ENCODE measurements at regions not wholly inside any gene's neighbourhood (a gene's known extent, or its start where the extent isn't known, plus 50 kb on each side); places are given as distances from the start of the nearest gene placed in this dataset.

DNA sequence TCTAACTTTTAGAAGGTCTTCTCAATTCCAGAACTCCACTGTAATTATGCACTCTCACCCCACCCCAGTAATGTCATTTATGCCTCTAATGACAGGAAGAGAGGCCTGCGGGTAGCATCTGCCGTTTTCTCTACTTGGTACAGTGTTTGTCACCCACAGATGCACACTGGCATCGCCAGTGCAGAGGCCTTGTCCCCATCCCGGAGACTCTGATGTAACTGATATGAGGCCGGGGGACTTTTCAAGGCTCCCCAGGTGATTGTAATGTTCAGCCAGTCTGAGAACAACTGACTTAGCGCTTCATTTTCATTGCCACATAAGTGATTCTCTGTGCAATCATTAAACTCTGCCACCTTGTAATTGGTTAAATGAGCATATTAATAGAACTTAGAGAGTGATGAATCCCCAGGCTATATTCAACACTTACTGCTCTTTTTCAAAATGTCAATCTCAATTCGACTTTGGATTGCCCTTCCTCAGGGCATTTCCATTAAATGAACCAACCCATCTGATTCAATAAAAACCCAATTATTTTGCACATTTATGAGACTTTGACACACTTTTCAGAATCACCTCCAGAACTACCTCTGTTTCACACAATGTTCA is 113.2 kb downstream of the HERPUD2 start:
- Histone ChIP-seq H3K4me2 (ENCODE audit: insufficient read depth, low read length, poor library complexity, severe bottlenecking) (no peak overlapping the region), H4K91ac (ENCODE audit: low read depth, low read length, poor library complexity) (no peak overlapping the region), H3K27me3 (ENCODE audit: control insufficient read depth in 3 of 3, insufficient read depth in 3 of 3, low read depth in 1 of 3, low read length in 3 of 3) (peaks cover 0 to 2% (median 0%) of the 10 kb centered on the region in 3 experiments), H3K4me3 (ENCODE audit: low read length in 2 of 2) (no peak overlapping the region), H3K9ac (ENCODE audit: low read depth, low read length, poor library complexity) (no peak overlapping the region), H2BK12ac (ENCODE audit: low read length) (no peak overlapping the region), H3K23ac (ENCODE audit: low read depth, low read length, poor library complexity) (no peak overlapping the region), H3K4ac (ENCODE audit: low read length) (no peak overlapping the region), H2AFZ (ENCODE audit: low read length) (no peak overlapping the region), H3K18ac (ENCODE audit: low read length) (no peak overlapping the region), H2AK5ac (ENCODE audit: low read depth, low read length) (no peak overlapping the region), H3K36me3 (replicated peaks in 1 of 2; ENCODE audit: control insufficient read depth in 2 of 2, insufficient read depth in 2 of 2, low read length in 2 of 2) (no peaks in the 10 kb centered on the region), H3K27ac (replicated peaks; ENCODE audit: low read length) (no peak overlapping the region), H3K4me1 (ENCODE audit: control insufficient read depth in 2 of 2, insufficient read depth in 1 of 2, low read depth in 1 of 2, low read length in 2 of 2) (no peaks in the 10 kb centered on the region), H2BK15ac (ENCODE audit: low read length) (no peak overlapping the region), H3K14ac (ENCODE audit: low read length) (no peak overlapping the region), H2BK120ac (ENCODE audit: low read depth, low read length) (no peak overlapping the region), H3K9me3 (replicated peaks in 1 of 2; ENCODE audit: control insufficient read depth in 2 of 2, insufficient read depth in 1 of 2, low read depth in 1 of 2, low read length in 2 of 2) (no peaks in the 10 kb centered on the region), H4K8ac (ENCODE audit: low read depth, low read length) (no peak overlapping the region), H3K79me1 (ENCODE audit: low read depth, low read length) (no peaks in the 10 kb centered on the region), H2BK5ac (ENCODE audit: low read length) (no peak overlapping the region)
- no peak for DNase-seq (ENCODE audit: low spot score)
- WGBS, 2 donors (ENCODE audit: extremely low coverage in 2 of 2, insufficient read length in 2 of 2, insufficient replicate concordance in 1 of 2) = no CpG with 5 or more reads among the region's 7 CpGs

GRCh38 chr7:35576031-35576573 is 118.8 kb downstream of the HERPUD2 start:
- H3K9ac ChIP-seq (ENCODE audit: low read depth, low read length, poor library complexity) = no peak overlapping the region
- no peak overlapping the region for H2BK15ac ChIP-seq (ENCODE audit: low read length)
- no peak overlapping the region for H3K4ac ChIP-seq (ENCODE audit: low read length)
- no peak overlapping the region for H2BK120ac ChIP-seq (ENCODE audit: low read depth, low read length)
- DNase-seq (ENCODE audit: low spot score) = no peak
- no peaks in the 10 kb centered on the region for H3K36me3 ChIP-seq (replicated peaks in 1 of 2; ENCODE audit: control insufficient read depth in 2 of 2, insufficient read depth in 2 of 2, low read length in 2 of 2)
- H3K4me3 ChIP-seq (ENCODE audit: low read length in 2 of 2) = no peak overlapping the region
- H2BK5ac ChIP-seq (ENCODE audit: low read length) = no peak overlapping the region
- H2BK12ac ChIP-seq (ENCODE audit: low read length) = no peak overlapping the region
- no peak overlapping the region for H3K27ac ChIP-seq (replicated peaks; ENCODE audit: low read length)
- no peak overlapping the region for H3K4me2 ChIP-seq (ENCODE audit: insufficient read depth, low read length, poor library complexity, severe bottlenecking)
- no peak overlapping the region for H3K23ac ChIP-seq (ENCODE audit: low read depth, low read length, poor library complexity)
- H3K4me1 ChIP-seq (ENCODE audit: control insufficient read depth in 2 of 2, insufficient read depth in 1 of 2, low read depth in 1 of 2, low read length in 2 of 2) = peaks cover 0 to 2% of the 10 kb centered on the region in 2 donors
- no peak overlapping the region for H2AFZ ChIP-seq (ENCODE audit: low read length)
- H4K8ac ChIP-seq (ENCODE audit: low read depth, low read length) = no peak overlapping the region
- H3K18ac ChIP-seq (ENCODE audit: low read length) = no peak overlapping the region
- no peaks in the 10 kb centered on the region for H3K79me1 ChIP-seq (ENCODE audit: low read depth, low read length)
- H2AK5ac ChIP-seq (ENCODE audit: low read depth, low read length) = no peak overlapping the region
- peaks cover 0 to 2% (median 0%) of the 10 kb centered on the region in 3 experiments for H3K27me3 ChIP-seq (ENCODE audit: control insufficient read depth in 3 of 3, insufficient read depth in 3 of 3, low read depth in 1 of 3, low read length in 3 of 3)
- no peaks in the 10 kb centered on the region for H3K9me3 ChIP-seq (replicated peaks in 1 of 2; ENCODE audit: control insufficient read depth in 2 of 2, insufficient read depth in 1 of 2, low read depth in 1 of 2, low read length in 2 of 2)
- no peak overlapping the region for H4K91ac ChIP-seq (ENCODE audit: low read depth, low read length, poor library complexity)
- WGBS, 2 donors (ENCODE audit: extremely low coverage in 2 of 2, insufficient read length in 2 of 2, insufficient replicate concordance in 1 of 2) = no CpG with 5 or more reads among the region's 5 CpGs
- no peak overlapping the region for H3K14ac ChIP-seq (ENCODE audit: low read length)

GRCh38 chr7:35571611-35572240 is 123.2 kb downstream of the HERPUD2 start:
- WGBS, 2 donors (ENCODE audit: extremely low coverage in 2 of 2, insufficient read length in 2 of 2, insufficient replicate concordance in 1 of 2) = no CpG with 5 or more reads among the region's 3 CpGs
- Histone ChIP-seq H3K4me3 (ENCODE audit: low read length in 2 of 2) (no peak overlapping the region), H3K36me3 (replicated peaks in 1 of 2; ENCODE audit: control insufficient read depth in 2 of 2, insufficient read depth in 2 of 2, low read length in 2 of 2) (no peaks in the 10 kb centered on the region), H3K4me2 (ENCODE audit: insufficient read depth, low read length, poor library complexity, severe bottlenecking) (no peak overlapping the region), H3K18ac (ENCODE audit: low read length) (no peak overlapping the region), H3K4me1 (ENCODE audit: control insufficient read depth in 2 of 2, insufficient read depth in 1 of 2, low read depth in 1 of 2, low read length in 2 of 2) (peaks cover 0 to 2% of the 10 kb centered on the region in 2 donors), H2BK12ac (ENCODE audit: low read length) (no peak overlapping the region), H2AK5ac (ENCODE audit: low read depth, low read length) (no peak overlapping the region), H4K91ac (ENCODE audit: low read depth, low read length, poor library complexity) (no peak overlapping the region), H2BK15ac (ENCODE audit: low read length) (no peak overlapping the region), H3K14ac (ENCODE audit: low read length) (no peak overlapping the region), H4K8ac (ENCODE audit: low read depth, low read length) (no peak overlapping the region), H3K27me3 (ENCODE audit: control insufficient read depth in 3 of 3, insufficient read depth in 3 of 3, low read depth in 1 of 3, low read length in 3 of 3) (no peaks in the 10 kb centered on the region), H3K27ac (replicated peaks; ENCODE audit: low read length) (no peak overlapping the region), H3K4ac (ENCODE audit: low read length) (no peak overlapping the region), H2BK5ac (ENCODE audit: low read length) (no peak overlapping the region), H3K23ac (ENCODE audit: low read depth, low read length, poor library complexity) (no peak overlapping the region), H2AFZ (ENCODE audit: low read length) (no peak overlapping the region), H3K79me1 (ENCODE audit: low read depth, low read length) (no peaks in the 10 kb centered on the region), H3K9me3 (replicated peaks in 1 of 2; ENCODE audit: control insufficient read depth in 2 of 2, insufficient read depth in 1 of 2, low read depth in 1 of 2, low read length in 2 of 2) (no peaks in the 10 kb centered on the region), H2BK120ac (ENCODE audit: low read depth, low read length) (no peak overlapping the region), H3K9ac (ENCODE audit: low read depth, low read length, poor library complexity) (no peak overlapping the region)
- no peak for DNase-seq (ENCODE audit: low spot score)

GRCh38 chr7:35570937-35571336 is 124.0 kb downstream of the HERPUD2 start:
- H3K27ac ChIP-seq (replicated peaks; ENCODE audit: low read length) = no peak overlapping the region

More at GRCh38 chr7:35570937-35571336, 124.0 kb downstream of the HERPUD2 start:
- H2AK5ac ChIP-seq (ENCODE audit: low read depth, low read length) = no peak overlapping the region
- H4K91ac ChIP-seq (ENCODE audit: low read depth, low read length, poor library complexity) = no peak overlapping the region
- no peak overlapping the region for H3K4me3 ChIP-seq (ENCODE audit: low read length in 2 of 2)
- no peak overlapping the region for H2BK15ac ChIP-seq (ENCODE audit: low read length)
- no peak overlapping the region for H3K18ac ChIP-seq (ENCODE audit: low read length)
- no peaks in the 10 kb centered on the region for H3K79me1 ChIP-seq (ENCODE audit: low read depth, low read length)
- no peak overlapping the region for H3K4ac ChIP-seq (ENCODE audit: low read length)
- no CpG with 5 or more reads among the region's 5 CpGs for WGBS, 2 donors (ENCODE audit: extremely low coverage in 2 of 2, insufficient read length in 2 of 2, insufficient replicate concordance in 1 of 2)
- no peak overlapping the region for H3K23ac ChIP-seq (ENCODE audit: low read depth, low read length, poor library complexity)
- no peak overlapping the region for H2BK12ac ChIP-seq (ENCODE audit: low read length)
- no peaks in the 10 kb centered on the region for H3K9me3 ChIP-seq (replicated peaks in 1 of 2; ENCODE audit: control insufficient read depth in 2 of 2, insufficient read depth in 1 of 2, low read depth in 1 of 2, low read length in 2 of 2)
- H3K27me3 ChIP-seq (ENCODE audit: control insufficient read depth in 3 of 3, insufficient read depth in 3 of 3, low read depth in 1 of 3, low read length in 3 of 3) = no peaks in the 10 kb centered on the region
- no peaks in the 10 kb centered on the region for H3K36me3 ChIP-seq (replicated peaks in 1 of 2; ENCODE audit: control insufficient read depth in 2 of 2, insufficient read depth in 2 of 2, low read length in 2 of 2)
- no peak overlapping the region for H4K8ac ChIP-seq (ENCODE audit: low read depth, low read length)
- no peak for DNase-seq (ENCODE audit: low spot score)
- no peak overlapping the region for H2BK120ac ChIP-seq (ENCODE audit: low read depth, low read length)
- H2AFZ ChIP-seq (ENCODE audit: low read length) = no peak overlapping the region
- peaks cover 0 to 2% of the 10 kb centered on the region in 2 donors for H3K4me1 ChIP-seq (ENCODE audit: control insufficient read depth in 2 of 2, insufficient read depth in 1 of 2, low read depth in 1 of 2, low read length in 2 of 2)
- no peak overlapping the region for H3K4me2 ChIP-seq (ENCODE audit: insufficient read depth, low read length, poor library complexity, severe bottlenecking)
- H3K14ac ChIP-seq (ENCODE audit: low read length) = no peak overlapping the region
- H2BK5ac ChIP-seq (ENCODE audit: low read length) = no peak overlapping the region
- no peak overlapping the region for H3K9ac ChIP-seq (ENCODE audit: low read depth, low read length, poor library complexity)

Data from neuronal stem cell (in vitro differentiated cells).